ENCODE measurements at regions not wholly inside any gene's neighbourhood (a gene's known extent, or its start where the extent isn't known, plus 50 kb on each side); places are given as distances from the start of the nearest gene placed in this dataset.

- H3K4me3 ChIP-seq (replicated peaks in 1 of 3): no peak overlapping the region
- TF ChIP-seq, protein P1, sequence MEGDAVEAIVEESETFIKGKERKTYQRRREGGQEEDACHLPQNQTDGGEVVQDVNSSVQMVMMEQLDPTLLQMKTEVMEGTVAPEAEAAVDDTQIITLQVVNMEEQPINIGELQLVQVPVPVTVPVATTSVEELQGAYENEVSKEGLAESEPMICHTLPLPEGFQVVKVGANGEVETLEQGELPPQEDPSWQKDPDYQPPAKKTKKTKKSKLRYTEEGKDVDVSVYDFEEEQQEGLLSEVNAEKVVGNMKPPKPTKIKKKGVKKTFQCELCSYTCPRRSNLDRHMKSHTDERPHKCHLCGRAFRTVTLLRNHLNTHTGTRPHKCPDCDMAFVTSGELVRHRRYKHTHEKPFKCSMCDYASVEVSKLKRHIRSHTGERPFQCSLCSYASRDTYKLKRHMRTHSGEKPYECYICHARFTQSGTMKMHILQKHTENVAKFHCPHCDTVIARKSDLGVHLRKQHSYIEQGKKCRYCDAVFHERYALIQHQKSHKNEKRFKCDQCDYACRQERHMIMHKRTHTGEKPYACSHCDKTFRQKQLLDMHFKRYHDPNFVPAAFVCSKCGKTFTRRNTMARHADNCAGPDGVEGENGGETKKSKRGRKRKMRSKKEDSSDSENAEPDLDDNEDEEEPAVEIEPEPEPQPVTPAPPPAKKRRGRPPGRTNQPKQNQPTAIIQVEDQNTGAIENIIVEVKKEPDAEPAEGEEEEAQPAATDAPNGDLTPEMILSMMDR (IDR thresholded peaks at IDR 0.05): no peak
- TF ChIP-seq POLR2A (IDR thresholded peaks at IDR 0.05): no peak
- 67 to 93% methylated on average over 7 to 10 of the region's 10 CpGs for WGBS, 2 donors
- no peak for DNase-seq
- H3K4me1 ChIP-seq: no peaks in the 10 kb centered on the region
- H3K27me3 ChIP-seq: no peaks in the 10 kb centered on the region
- intact Hi-C loops (cut with DNase I): no loop called here
- H3K36me3 ChIP-seq: no peaks in the 10 kb centered on the region
- H3K27ac ChIP-seq: no peak overlapping the region
- H3K9me3 ChIP-seq: no peaks in the 10 kb centered on the region
Observed at GRCh38 chr3:103446953-103447629, 1012.3 kb downstream of the ZPLD1 start.

- H3K27me3 ChIP-seq: no peaks in the 10 kb centered on the region
- WGBS, 2 donors: 72 to 73% methylated on average over 1 of the region's 1 CpG
- intact Hi-C loops (cut with DNase I): no loop called here
Observed at GRCh38 chr3:103453152-103453551, 1018.3 kb downstream of the ZPLD1 start.

GRCh38 chr3:103459815-103460214, 1025.0 kb downstream of the ZPLD1 start:
- 91 to 95% methylated on average over 3 of the region's 3 CpGs for WGBS, 2 donors
- Histone ChIP-seq H3K9me3 (no peaks in the 10 kb centered on the region), H3K4me1 (no peaks in the 10 kb centered on the region), H3K27me3 (no peaks in the 10 kb centered on the region), H3K4me3 (replicated peaks in 1 of 3) (no peak overlapping the region), H3K36me3 (no peaks in the 10 kb centered on the region), H3K27ac (no peak overlapping the region)
- TF ChIP-seq POLR2A (IDR thresholded peaks at IDR 0.05): no peak
- TF ChIP-seq, protein P1 (IDR thresholded peaks at IDR 0.05): no peak
- no peak for DNase-seq
- intact Hi-C loops (cut with DNase I): no loop called here

More at GRCh38 chr3:103453152-103453551, 1018.3 kb downstream of the ZPLD1 start:
- Histone ChIP-seq H3K36me3 (no peaks in the 10 kb centered on the region), H3K27ac (no peak overlapping the region), H3K4me1 (no peaks in the 10 kb centered on the region), H3K9me3 (no peaks in the 10 kb centered on the region), H3K4me3 (replicated peaks in 1 of 3) (no peak overlapping the region)
- no peak for DNase-seq
- TF ChIP-seq, protein P1 (IDR thresholded peaks at IDR 0.05): no peak
- no peak for TF ChIP-seq POLR2A (IDR thresholded peaks at IDR 0.05)

DNA sequence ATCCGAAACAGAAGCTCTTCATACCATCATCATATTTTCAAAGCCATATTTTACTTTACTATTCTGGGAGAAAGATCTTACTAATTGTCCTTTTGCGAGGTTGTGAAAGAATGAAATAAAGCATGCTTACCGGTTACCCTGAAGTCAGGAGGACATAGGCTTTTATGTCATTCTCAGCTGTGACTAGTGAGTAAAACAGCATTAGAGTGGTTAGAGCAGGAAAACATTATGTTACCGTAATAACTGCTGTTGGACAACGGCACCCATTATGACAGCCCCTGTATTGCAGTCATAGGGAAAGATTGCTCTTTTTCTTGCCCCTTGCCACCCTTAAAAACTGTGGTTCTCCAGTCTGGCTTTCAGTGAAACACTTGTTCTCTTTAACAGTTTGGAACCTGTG, 1035.7 kb downstream of the ZPLD1 start:
- H3K36me3 ChIP-seq: no peaks in the 10 kb centered on the region
- intact Hi-C loops (cut with DNase I): no loop called here
- WGBS, 2 donors: 84 to 86% methylated on average over 5 of the region's 5 CpGs

GRCh38 chr3:103494011-103494410, 1059.2 kb downstream of the ZPLD1 start:
- Histone ChIP-seq H3K4me1 (no peaks in the 10 kb centered on the region), H3K27me3 (no peaks in the 10 kb centered on the region), H3K4me3 (replicated peaks in 1 of 3) (no peak overlapping the region), H3K9me3 (no peaks in the 10 kb centered on the region), H3K36me3 (no peaks in the 10 kb centered on the region), H3K27ac (no peak overlapping the region)
- no peak for DNase-seq
- intact Hi-C loops (cut with DNase I): no loop called here
- TF ChIP-seq, protein P1 (IDR thresholded peaks at IDR 0.05): no peak
- no peak for TF ChIP-seq POLR2A (IDR thresholded peaks at IDR 0.05)

More for the DNA sequence above, 1035.7 kb downstream of the ZPLD1 start:
- Histone ChIP-seq H3K4me3 (replicated peaks in 1 of 3) (no peak overlapping the region), H3K27ac (no peak overlapping the region), H3K27me3 (no peaks in the 10 kb centered on the region), H3K4me1 (no peaks in the 10 kb centered on the region), H3K9me3 (no peaks in the 10 kb centered on the region)
- no peak for TF ChIP-seq POLR2A (IDR thresholded peaks at IDR 0.05)
- TF ChIP-seq, protein P1 (IDR thresholded peaks at IDR 0.05): no peak
- no peak for DNase-seq
